Dendritic cell treated with granulocyte-macrophage colony-stimulating factor and Interleukin-4, amounts not matched to agents 40 ng/mL and 50 ng/mL, for 4 days (primary cell): ENCODE measurements at regions not wholly inside any gene's neighbourhood (a gene's known extent, or its start where the extent isn't known, plus 50 kb on each side); places are given as distances from the start of the nearest gene placed in this dataset.

Experiments used
- H3K27ac Mint-ChIP-seq: one replicate; pipeline ENCODE4 v1.8.0; 2022; ENCODE audit warnings: mild to moderate bottlenecking, mixed read lengths
- H3K27me3 Mint-ChIP-seq: one replicate; pipeline ENCODE4 v1.8.0; 2022; ENCODE audit warnings: mild to moderate bottlenecking, mixed read lengths
- H3K36me3 Mint-ChIP-seq: one replicate; pipeline ENCODE4 v1.8.0; 2022; ENCODE audit warnings: low read depth, mixed read lengths
- H3K4me1 Mint-ChIP-seq: one replicate; pipeline ENCODE4 v1.8.0; 2022; ENCODE audit warnings: low read depth, mixed read lengths
- H3K4me3 Mint-ChIP-seq: one replicate; pipeline ENCODE4 v1.8.0; 2022; ENCODE audit warnings: mild to moderate bottlenecking, moderate library complexity, mixed read lengths
- H3K9me3 Mint-ChIP-seq: one replicate; pipeline ENCODE4 v1.8.0; 2022; ENCODE audit warnings: mixed read lengths
- intact Hi-C: fragments of 100-400 bp; cut with micrococcal nuclease; formaldehyde crosslinking; loops from one replicate; pipeline ENCODE4 v1.15.0; 2022

DNA sequence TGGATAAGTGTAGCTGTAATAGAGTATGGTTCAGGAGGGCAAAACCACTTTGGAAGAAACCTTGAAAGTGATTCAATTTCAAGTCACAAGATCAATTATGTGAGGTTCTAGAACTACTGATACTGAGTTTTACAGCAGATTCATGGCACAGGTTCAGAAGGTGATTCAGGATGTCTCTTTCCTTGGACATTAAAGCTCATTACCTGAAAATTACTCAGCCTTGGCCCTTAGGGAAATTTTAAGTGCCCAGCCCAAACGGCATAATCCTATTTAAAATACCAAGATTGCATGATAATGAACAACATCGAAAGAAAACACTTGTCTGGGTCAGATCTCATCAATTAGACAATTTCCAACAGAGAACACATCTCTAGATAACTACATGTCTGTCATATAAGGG, 70.2 kb upstream of the SLC38A2 start:
- Mint-ChIP-seq H3K36me3 (no peaks in the 10 kb centered on the region), H3K9me3 (no peaks in the 10 kb centered on the region), H3K4me1 (peaks cover 5% of the 10 kb centered on the region), H3K27ac (no peak overlapping the region), H3K4me3 (no peak overlapping the region), H3K27me3 (no peaks in the 10 kb centered on the region)
- intact Hi-C loops = no loop called here

DNA sequence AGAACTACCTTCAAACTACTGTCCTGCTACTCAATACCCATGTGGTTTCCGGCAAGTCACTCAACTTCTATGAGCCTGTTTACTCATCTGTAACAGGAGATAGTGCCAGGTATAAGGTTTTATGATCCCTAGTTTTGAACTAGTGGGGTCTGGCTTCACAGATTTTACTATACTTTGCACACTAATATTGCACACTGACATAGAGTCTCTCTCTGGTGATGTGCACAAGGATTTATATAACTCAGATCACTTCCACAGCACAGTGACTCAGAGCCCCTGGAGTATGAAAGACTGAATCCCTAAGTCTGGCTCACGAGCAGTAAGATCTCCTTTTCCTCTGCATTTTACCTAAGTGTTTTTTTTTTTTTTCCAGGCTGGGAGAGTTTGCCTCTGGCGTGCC, 69.7 kb upstream of the SLC38A2 start:
- H3K9me3 Mint-ChIP-seq = no peaks in the 10 kb centered on the region
- H3K4me3 Mint-ChIP-seq = no peak overlapping the region
- intact Hi-C loops = no loop called here
- no peaks in the 10 kb centered on the region for H3K36me3 Mint-ChIP-seq
- no peaks in the 10 kb centered on the region for H3K27me3 Mint-ChIP-seq
- peaks cover 5% of the 10 kb centered on the region for H3K4me1 Mint-ChIP-seq
- no peak overlapping the region for H3K27ac Mint-ChIP-seq

DNA sequence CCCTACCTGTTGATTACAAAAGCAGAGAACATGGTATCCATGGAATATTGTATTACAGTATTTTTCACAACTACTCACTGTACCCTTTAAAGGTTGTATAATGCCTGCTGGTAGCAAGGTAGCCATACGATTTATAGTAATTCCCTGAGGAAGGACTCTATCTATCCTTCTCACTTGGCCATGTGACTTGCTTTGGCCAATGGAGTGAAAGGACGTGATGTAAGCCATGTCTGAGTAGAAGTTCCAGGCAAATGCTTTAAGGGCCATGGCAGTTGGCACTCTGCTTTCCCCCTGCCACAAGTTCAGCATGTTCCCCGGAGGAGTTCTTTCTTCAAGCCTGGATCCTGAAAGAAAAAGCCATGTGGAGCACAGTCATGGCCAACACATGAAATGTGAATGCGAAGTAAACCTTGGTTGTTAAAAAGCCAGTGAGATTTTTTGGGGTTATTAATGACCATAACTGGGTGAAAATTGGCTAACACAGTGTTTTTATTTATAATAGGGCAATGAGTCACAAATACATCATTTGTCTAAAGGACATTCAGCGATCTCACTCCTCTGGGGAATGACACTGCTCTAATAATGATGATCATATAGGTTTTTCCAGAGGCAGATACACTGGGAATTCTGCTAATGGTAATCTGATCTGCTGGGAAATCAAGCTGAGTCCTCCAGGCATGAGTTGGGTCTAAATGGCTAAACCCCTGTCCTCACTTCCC, 67.4 kb upstream of the SLC38A2 start:
- Mint-ChIP-seq H3K27ac (no peak overlapping the region), H3K4me1 (no peaks in the 10 kb centered on the region), H3K27me3 (no peaks in the 10 kb centered on the region), H3K4me3 (no peak overlapping the region), H3K36me3 (no peaks in the 10 kb centered on the region), H3K9me3 (no peaks in the 10 kb centered on the region)
- intact Hi-C loops = no loop called here

DNA sequence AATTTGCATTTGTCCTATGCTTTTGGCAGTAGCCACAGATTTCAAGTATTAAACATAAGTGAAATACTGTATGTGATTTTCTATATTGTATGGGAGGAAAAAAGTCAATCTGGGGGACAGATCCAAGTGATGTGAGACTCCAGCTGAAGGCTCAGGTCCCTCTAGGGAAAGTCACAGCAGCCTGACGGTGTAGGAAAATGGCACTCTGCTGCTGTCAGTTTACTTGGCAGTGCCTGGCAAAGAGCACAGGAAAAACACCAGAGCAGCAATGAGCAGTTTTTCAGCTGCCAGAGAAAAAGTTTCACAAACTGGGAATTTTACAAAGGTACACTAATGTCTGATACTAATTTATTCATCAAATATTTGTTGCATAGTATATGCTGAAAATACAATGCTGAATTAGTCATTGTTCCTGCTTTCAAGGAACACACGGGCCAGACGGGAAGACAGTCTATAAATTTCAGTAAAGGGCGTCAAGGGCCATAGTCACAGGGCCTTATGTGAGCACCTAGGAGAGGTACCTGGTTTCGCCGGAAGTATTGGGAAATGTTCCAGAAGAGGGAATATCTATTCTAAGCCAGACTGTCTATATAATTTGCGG, 66.2 kb upstream of the SLC38A2 start:
- no peaks in the 10 kb centered on the region for H3K36me3 Mint-ChIP-seq
- no peaks in the 10 kb centered on the region for H3K4me1 Mint-ChIP-seq
- no peaks in the 10 kb centered on the region for H3K27me3 Mint-ChIP-seq
- no peak overlapping the region for H3K4me3 Mint-ChIP-seq
- H3K9me3 Mint-ChIP-seq = no peaks in the 10 kb centered on the region
- intact Hi-C loops = no loop called here
- H3K27ac Mint-ChIP-seq = no peak overlapping the region

DNA sequence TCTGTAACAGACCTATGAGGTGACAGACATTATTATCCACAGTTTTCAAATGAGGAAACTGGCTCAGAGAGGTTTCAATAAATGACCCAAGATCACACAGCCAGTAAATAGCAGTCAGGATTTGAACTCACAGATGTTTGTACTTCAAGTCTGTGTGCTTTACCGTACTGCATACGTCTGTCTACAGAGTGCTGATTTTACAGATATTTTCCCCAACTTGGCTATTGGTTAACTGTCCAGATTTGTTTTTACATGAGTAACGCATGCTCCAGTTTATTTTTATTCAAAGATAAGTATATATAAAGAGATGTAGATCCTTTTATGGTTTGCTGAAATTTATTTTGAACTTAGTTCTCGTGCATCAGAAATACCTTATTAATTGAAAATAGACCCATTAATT, 65.7 kb upstream of the SLC38A2 start:
- no peak overlapping the region for H3K4me3 Mint-ChIP-seq
- no peak overlapping the region for H3K27ac Mint-ChIP-seq
- H3K27me3 Mint-ChIP-seq = no peaks in the 10 kb centered on the region
- H3K4me1 Mint-ChIP-seq = no peaks in the 10 kb centered on the region
- H3K36me3 Mint-ChIP-seq = no peaks in the 10 kb centered on the region
- no peaks in the 10 kb centered on the region for H3K9me3 Mint-ChIP-seq
- intact Hi-C loops = no loop called here

DNA sequence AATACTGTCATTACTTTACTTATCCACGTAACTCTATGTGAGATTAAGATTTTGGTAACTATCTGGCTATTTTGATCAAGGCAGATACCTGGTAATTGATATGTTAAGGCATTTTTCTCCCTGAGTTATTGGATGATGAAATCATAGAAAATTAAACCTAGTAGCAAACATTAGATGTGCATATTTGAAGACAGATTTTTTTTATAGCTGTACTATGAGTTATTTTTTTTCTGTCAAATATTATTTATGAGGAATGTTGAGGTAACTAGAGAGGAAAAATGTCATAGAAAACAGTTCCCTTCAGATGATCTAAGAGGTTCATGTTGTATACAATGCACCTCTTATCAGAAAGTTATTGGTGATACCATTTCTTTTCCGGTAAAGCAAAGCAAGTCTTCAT, 64.9 kb upstream of the SLC38A2 start:
- Mint-ChIP-seq H3K36me3 (no peaks in the 10 kb centered on the region), H3K27me3 (no peaks in the 10 kb centered on the region)
- intact Hi-C loops = no loop called here

DNA sequence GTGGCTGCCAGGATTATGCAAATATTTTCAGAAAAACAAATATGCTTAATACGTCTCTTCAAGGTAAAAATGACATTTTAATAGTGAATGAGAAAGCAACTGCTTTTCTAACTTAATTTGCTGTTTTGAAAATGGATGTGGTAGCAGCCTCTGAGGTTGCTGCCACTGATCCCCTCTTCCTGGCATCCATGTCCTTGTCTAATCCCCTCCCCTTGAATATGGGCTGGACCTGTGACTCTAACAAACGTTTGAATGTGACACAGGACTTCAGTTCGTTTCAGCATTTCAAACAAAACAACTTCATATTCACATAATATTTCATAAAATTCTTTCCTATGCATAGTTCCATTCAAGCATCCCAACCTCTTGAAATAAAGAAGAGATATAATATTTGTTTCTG, 64.2 kb upstream of the SLC38A2 start:
- H3K4me3 Mint-ChIP-seq = no peak overlapping the region
- H3K4me1 Mint-ChIP-seq = no peaks in the 10 kb centered on the region
- no peaks in the 10 kb centered on the region for H3K36me3 Mint-ChIP-seq
- no peaks in the 10 kb centered on the region for H3K27me3 Mint-ChIP-seq
- intact Hi-C loops = no loop called here
- H3K27ac Mint-ChIP-seq = no peak overlapping the region
- no peaks in the 10 kb centered on the region for H3K9me3 Mint-ChIP-seq

More for the DNA sequence above, 64.9 kb upstream of the SLC38A2 start:
- no peak overlapping the region for H3K4me3 Mint-ChIP-seq
- H3K9me3 Mint-ChIP-seq = no peaks in the 10 kb centered on the region
- H3K27ac Mint-ChIP-seq = no peak overlapping the region
- H3K4me1 Mint-ChIP-seq = no peaks in the 10 kb centered on the region

DNA sequence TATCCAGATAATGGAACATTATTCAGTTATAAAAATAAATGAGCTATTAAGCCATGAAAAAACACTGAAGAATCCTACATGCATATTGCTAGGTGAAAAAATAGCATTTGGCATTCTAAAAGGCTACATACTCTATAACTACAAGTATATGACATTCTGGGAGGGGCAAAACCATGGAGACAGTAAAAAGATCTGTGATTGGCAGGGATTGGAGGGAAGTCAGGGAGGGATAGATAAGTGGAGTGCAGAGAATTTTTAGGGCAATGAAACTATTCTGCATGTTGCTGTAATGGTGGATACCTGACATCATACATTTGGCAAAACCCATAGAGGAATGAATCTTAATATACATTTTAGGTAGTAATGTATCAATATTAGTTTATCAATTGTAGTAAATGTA, 63.1 kb upstream of the SLC38A2 start:
- Mint-ChIP-seq H3K36me3 (no peaks in the 10 kb centered on the region), H3K27me3 (no peaks in the 10 kb centered on the region), H3K4me3 (no peak overlapping the region), H3K27ac (no peak overlapping the region), H3K4me1 (no peaks in the 10 kb centered on the region), H3K9me3 (no peaks in the 10 kb centered on the region)
- intact Hi-C loops = no loop called here

DNA sequence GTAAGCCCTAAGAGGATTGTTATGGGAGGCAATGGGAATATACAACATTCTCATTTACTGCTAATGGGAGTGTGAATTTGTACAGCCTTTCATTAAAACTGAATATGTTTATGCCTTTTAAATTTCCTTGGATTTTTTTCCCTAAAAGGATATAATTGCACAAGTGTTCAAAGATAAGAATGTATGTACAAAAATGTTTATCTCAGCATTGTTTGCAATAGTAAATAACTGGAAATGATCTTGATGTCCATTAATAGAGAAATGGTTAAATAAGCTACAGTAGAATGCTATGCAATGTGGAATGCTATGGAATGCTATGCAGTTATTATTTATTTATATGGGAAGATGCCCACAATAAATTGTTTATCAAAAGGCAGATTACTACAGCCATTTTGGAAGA, 62.5 kb upstream of the SLC38A2 start:
- H3K36me3 Mint-ChIP-seq = no peaks in the 10 kb centered on the region
- intact Hi-C loops = no loop called here
- no peaks in the 10 kb centered on the region for H3K9me3 Mint-ChIP-seq
- H3K4me3 Mint-ChIP-seq = no peak overlapping the region
- no peaks in the 10 kb centered on the region for H3K4me1 Mint-ChIP-seq
- H3K27ac Mint-ChIP-seq = no peak overlapping the region
- H3K27me3 Mint-ChIP-seq = no peaks in the 10 kb centered on the region

DNA sequence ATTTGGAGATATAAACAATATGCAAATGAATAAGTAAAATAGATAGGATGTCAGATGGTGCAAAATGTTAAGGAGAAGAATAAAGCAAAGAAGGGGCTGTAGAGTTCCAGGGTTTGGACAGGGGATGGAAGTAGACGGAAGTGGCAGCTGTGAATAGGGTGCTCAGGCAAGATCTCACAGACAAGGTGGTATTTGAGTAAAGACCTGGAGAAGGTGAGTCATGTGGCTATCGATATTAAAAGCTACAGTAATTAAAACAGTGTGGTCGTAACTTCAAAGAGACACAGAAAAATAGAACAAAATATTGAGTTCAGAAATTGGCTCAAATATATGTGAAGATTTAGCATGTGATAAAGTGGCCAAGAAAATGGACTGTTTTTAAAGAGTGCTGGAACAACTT, 61.3 kb upstream of the SLC38A2 start:
- intact Hi-C loops = no loop called here
- Mint-ChIP-seq H3K27ac (no peak overlapping the region), H3K36me3 (no peaks in the 10 kb centered on the region), H3K4me1 (no peaks in the 10 kb centered on the region), H3K9me3 (no peaks in the 10 kb centered on the region), H3K27me3 (no peaks in the 10 kb centered on the region), H3K4me3 (no peak overlapping the region)

DNA sequence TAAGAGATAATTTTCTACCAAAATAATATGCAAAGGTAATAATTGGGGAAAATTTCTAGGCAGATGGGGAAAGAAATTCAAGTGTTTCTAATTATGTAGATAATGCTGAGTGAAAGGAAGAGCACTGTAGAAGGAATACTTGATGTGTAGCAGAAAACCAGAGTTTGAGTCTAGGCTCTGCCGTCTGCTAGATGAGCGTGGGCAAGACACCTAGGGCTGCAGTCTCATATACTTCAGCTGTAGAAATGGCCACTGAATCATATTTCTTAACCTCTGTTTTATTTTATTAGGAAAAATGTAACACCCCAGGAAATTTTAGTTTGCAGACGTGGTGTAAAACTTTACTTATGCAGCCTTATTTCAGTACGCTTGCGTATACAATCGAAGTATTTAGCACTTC, 59.8 kb upstream of the SLC38A2 start:
- Mint-ChIP-seq H3K27me3 (no peaks in the 10 kb centered on the region), H3K4me1 (no peaks in the 10 kb centered on the region), H3K4me3 (no peak overlapping the region), H3K9me3 (no peaks in the 10 kb centered on the region), H3K27ac (no peak overlapping the region), H3K36me3 (no peaks in the 10 kb centered on the region)
- intact Hi-C loops = no loop called here

DNA sequence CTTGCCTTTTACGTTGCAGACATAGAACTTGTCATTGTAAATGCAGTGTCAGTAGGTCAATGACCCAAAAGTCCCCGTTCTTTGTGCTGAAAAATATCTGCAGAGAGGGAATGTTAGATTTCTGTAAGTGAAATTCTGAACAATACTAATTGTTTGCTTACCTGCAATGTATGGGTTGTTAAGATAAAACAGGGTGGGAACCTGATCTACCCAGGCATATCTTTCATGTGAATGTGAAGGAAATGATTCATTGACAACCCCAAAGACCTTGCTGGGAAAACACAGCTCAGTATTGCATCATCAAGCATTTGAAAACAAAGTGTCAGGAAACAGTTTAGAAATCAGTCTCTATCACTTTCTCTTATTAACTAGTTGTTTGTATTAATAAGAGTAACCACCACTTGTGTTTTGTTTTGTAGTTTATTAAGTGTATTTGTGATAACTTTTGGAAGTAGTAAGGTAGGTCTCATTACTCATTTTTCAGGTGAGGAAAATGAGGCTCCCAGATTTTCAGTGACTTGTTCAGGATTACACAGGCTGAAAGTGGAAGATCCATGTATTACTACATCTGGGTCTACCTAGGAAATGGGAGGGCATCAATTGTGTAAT, 57.9 kb upstream of the SLC38A2 start:
- no peaks in the 10 kb centered on the region for H3K9me3 Mint-ChIP-seq
- no peak overlapping the region for H3K27ac Mint-ChIP-seq
- H3K4me3 Mint-ChIP-seq = no peak overlapping the region
- H3K4me1 Mint-ChIP-seq = peaks cover 8% of the 10 kb centered on the region
- no peaks in the 10 kb centered on the region for H3K27me3 Mint-ChIP-seq
- intact Hi-C loops = no loop called here
- no peaks in the 10 kb centered on the region for H3K36me3 Mint-ChIP-seq
